Coronary artery (tissue), 2 donors: ENCODE measurements at regions not wholly inside any gene's neighbourhood (a gene's known extent, or its start where the extent isn't known, plus 50 kb on each side); places are given as distances from the start of the nearest gene placed in this dataset.

Source experiments
- DNase-seq: peaks from one replicate; pipeline ENCODE4 v3.0.0-alpha.2; 2017; ENCODE audit warnings: low spot score
- H3K27ac ChIP-seq, 2 donors: fragments of 200-600 bp; sonication (generic); one replicate each; pipeline ENCODE4 v1.5.1; 2016 to 2019
- H3K4me3 ChIP-seq: fragments of 200-600 bp; sonication (generic); 2 replicates; pipeline ENCODE4 v1.5.1; 2016; ENCODE audit warnings: mild to moderate bottlenecking, moderate library complexity
- CTCF ChIP-seq: fragments of 200-600 bp; sonication (generic); IDR thresholded peaks from one replicate; pipeline ENCODE4 v1.5.1; 2019; ENCODE audit warnings: antibody characterized with exemption

- H3K27ac ChIP-seq: no peak overlapping the region
- peak; percentile 87 for DNase-seq
- H3K4me3 ChIP-seq: peak overlapping the region; percentile 70
- peak; percentile 96 for TF ChIP-seq CTCF
These were observed 63.5 kb upstream of the NFASC start for GRCh38 chr1:204806943-204807687.

GRCh38 chr1:204809488-204809887 lies 61.2 kb upstream of the NFASC start:
- H3K4me3 ChIP-seq: no peak overlapping the region
- no peak for TF ChIP-seq CTCF
- no peak overlapping the region for H3K27ac ChIP-seq
- no peak for DNase-seq

GRCh38 chr1:204812842-204813241 lies 57.8 kb upstream of the NFASC start:
- Histone ChIP-seq H3K27ac (no peak overlapping the region), H3K4me3 (no peak overlapping the region)
- DNase-seq: no peak
- no peak for TF ChIP-seq CTCF

- TF ChIP-seq CTCF: no peak
- Histone ChIP-seq H3K4me3 (no peak overlapping the region), H3K27ac (no peak overlapping the region)
- DNase-seq: no peak
These were observed 57.1 kb upstream of the NFASC start for GRCh38 chr1:204813522-204813921.

- TF ChIP-seq CTCF: no peak
- no peak for DNase-seq
- Histone ChIP-seq H3K27ac (no peak overlapping the region), H3K4me3 (no peak overlapping the region)
These were observed 56.3 kb upstream of the NFASC start for GRCh38 chr1:204814166-204814884.

- TF ChIP-seq CTCF: no peak
- no peak overlapping the region for H3K27ac ChIP-seq
These were observed 53.3 kb upstream of the NFASC start for GRCh38 chr1:204817341-204817740.

GRCh38 chr1:204818998-204819397 lies 51.7 kb upstream of the NFASC start:
- H3K27ac ChIP-seq: peak overlapping the region; percentile 61 to 63
- DNase-seq: no peak
- no peak overlapping the region for H3K4me3 ChIP-seq
- TF ChIP-seq CTCF: no peak

More at GRCh38 chr1:204817341-204817740, 53.3 kb upstream of the NFASC start:
- no peak overlapping the region for H3K4me3 ChIP-seq
- DNase-seq: no peak
